Endometrium (tissue), 2 donors: ENCODE measurements at regions not wholly inside any gene's neighbourhood (a gene's known extent, or its start where the extent isn't known, plus 50 kb on each side); places are given as distances from the start of the nearest gene placed in this dataset.

ENCODE experiments used
- FAIRE-seq: peaks from 2 replicates; lab custom pipeline; 2012; peaks lifted over from hg19 to GRCh38; lab: Jason Lieb, UNC
- donor health status: control.
- donor health status: control.

GRCh38 chr6:101212640-101213039 lies 180.9 kb upstream of the GRIK2 start:
- no peak for FAIRE-seq

- FAIRE-seq = no peak
Observed at GRCh38 chr6:101222007-101222406, 171.5 kb upstream of the GRIK2 start.

DNA sequence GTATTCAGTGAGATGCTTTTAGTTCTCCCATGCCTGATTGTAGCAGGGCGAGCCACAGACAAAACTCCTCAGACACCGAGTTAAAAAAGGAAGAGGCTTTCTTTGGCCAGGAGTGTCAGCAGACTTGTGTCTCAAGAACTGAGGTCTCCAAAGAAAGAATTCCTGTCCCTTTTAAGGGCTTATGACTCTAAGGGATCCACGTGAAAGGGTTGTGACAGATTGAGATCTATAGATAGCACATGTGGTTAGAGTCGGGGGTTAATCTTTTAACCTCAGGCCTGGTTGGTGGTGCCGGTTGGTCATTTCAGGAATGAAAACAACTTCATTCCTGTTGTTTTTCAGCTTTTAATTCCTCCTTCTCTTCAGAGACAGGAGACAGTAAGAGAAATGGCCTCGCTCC lies 168.8 kb upstream of the GRIK2 start:
- FAIRE-seq = no peak

DNA sequence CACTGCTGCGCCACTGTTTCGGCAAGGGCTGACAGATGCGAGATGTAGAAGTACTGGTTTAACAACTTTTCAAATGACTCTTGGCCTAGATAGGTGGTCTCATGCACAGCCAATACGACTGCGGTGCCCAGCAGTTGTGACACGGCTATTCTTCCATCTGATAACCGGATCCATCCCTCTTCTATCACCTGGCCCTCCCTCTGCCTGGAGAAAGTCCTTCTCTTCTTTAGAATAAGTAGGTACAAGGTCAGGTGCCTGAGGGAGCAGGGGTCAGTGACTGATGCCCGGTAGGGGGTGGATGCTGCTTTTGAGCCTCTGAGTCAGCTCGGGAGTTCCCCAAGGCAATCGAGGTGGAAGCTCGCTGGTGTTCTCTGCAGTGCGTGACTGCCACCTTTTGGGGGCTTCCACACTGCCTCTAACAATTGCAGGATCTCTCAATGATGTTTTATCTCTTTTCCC lies 166.8 kb upstream of the GRIK2 start:
- no peak for FAIRE-seq

GRCh38 chr6:101230866-101231265 lies 162.6 kb upstream of the GRIK2 start:
- FAIRE-seq = no peak

- FAIRE-seq = no peak
Observed at GRCh38 chr6:101231606-101232235, 161.8 kb upstream of the GRIK2 start.

DNA sequence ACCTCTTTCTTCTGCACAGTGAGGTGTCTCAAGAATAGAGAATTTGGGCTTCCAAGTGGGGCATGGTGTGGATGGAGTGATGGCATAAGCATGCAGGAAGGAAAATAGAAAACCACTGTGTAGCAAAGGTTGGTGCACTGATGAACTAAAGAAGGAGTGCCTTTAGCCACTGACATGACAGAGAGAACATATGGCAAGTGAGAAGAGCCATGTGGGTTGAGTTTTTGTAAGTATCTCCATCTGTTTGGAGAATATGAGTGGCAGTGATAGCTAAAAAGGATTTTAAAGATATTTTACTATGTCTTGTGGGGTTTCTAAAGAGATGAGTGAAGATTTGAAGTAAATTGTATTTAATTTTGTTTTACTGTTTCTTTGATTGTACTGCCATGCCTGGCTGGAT lies 160.5 kb upstream of the GRIK2 start:
- no peak for FAIRE-seq

DNA sequence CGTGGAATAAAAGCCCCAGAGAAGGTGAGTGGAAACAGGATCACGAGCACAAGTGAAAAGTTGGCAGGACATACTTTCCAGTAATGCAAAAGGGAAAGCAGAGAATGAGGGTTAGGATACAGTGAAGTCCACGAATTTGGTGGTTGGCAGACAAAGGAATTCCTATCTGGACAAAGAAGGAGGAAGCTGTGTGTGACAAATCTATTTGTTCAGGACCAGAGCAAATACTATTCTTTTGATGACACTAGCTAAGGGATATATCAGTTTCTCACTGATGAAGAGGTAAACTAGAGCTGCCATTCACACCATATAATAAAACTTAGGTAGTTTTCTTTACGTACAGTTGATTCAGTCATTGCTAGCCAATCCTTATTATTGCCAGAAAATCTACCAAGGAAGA lies 156.8 kb upstream of the GRIK2 start:
- no peak for FAIRE-seq

DNA sequence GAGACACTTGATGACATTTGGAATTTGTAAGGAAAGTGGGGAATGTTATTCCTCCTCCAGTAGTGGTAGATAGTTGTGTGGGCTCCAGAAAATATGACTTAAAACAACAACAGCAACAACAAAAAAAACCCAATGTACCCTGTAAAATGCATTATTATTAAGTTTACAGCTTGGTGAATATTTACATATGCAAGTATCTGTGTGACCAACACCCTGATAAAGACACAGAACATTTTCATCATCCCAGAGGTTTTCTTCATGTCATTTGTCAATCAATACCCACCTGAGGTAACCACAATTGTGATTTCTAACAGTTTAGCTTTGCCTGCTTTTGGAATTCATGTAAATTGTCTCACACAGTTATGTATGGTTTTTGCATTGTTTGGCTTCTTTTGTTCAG lies 152.1 kb upstream of the GRIK2 start:
- no peak for FAIRE-seq

GRCh38 chr6:101249470-101249869 lies 144.0 kb upstream of the GRIK2 start:
- no peak for FAIRE-seq

DNA sequence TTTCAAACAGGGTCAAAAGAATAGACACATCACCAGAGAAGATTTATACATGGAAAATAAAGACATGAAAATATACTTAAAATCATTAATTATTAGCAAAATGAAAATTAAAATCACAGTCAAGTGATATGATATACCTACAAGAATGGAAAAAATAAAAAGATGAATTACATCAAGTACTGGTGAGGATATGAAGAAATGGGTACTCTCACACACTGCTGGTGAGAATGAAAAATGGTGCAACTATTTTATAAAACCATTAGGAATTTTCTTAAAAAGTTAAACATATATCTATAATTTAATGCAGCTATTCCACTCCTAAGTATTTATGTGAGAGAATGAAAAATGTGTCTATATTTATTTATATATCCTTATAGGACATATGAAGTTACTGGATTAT lies 136.3 kb upstream of the GRIK2 start:
- no peak for FAIRE-seq

DNA sequence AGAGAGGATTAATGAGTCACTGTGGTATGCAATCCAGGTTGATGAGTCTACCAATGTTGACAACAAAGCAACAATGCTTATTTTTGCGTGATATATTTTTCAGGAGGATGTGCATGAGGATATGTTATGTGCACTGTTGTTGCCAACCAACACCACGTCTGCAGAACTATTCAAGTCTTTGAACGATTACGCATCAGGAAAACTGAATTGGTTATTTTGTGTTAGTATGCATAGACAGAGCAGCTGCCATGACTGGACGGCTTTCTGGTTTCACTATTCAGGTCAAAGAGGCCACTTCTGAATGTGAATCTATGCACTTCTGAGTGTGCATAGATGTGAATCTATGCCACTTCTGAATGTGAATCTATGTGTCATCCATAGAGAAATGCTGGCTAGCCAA lies 134.0 kb upstream of the GRIK2 start:
- FAIRE-seq = no peak

DNA sequence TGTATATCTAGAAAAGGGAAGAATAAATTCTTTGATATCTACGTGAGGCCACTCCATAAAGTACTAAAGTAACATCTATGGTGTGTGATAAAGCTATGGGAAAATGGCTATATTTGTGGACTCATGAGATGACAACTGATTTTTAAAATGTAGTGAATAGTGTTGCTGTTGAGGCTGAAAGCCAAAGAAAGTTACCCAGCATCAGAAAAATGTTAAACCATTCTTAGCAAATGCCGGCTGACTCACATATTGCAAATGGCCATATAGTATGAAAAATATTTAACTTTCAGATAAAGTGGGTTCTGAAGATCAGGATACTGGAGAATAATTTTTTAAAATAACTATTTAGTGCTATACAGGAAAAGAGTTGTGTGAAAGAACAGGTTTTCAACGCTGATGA lies 129.9 kb upstream of the GRIK2 start:
- FAIRE-seq = no peak

DNA sequence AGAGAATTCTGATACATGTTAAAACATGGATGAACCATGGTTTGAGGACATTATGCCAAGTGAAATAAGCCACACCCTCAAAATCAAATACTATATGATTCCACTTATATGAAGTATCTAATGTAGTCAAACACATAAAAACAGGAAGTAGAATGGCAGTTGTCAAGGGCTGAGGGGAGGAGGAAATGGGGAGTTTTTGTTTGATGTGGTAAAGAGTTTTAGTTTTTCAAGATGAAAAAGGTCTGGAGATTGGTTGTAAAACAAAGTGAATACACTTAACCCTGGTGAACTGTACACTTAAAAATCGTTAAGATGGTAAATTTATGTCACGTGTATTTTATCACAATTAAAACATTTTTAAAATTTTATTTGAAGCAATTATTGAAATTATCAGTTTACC lies 127.4 kb upstream of the GRIK2 start:
- FAIRE-seq = no peak

DNA sequence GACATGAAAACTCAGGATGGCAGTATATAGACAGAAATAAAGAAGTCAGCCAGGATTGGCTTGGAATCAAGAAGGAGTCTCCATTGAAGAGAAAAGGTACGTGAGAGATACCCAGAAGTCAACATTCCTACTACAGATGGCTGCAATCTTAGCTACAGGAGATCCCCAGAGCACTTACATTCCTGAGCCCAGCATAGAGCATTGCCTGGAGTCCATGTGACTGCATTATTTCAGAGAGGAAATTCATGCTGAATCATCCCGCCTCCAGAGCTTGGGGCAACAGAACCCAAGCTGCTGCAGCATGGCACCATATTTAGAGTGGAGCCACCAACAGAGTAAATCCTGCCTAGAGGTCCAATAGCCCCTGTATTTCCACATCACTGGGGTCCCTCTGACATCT lies 125.0 kb upstream of the GRIK2 start:
- FAIRE-seq = no peak

GRCh38 chr6:101275251-101275650 lies 118.3 kb upstream of the GRIK2 start:
- no peak for FAIRE-seq

DNA sequence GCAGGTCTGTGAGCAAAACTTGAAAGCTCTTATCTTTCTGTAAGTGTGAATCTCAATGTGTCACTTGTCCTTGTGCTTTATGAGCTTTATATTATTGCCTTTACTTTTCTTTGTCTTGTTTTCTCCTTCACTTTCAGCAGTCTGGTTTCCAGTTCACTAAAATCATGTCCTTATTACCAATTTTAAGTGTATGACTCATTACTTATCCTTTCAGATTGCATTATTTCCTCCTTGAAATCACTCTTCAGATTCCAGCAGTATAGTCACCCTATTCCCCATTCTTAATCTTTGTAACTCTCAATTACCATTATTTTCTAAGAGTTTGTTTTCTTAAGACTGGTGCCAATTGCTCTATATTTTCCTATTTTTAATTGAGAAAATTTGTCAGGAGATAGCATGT lies 117.4 kb upstream of the GRIK2 start:
- no peak for FAIRE-seq

DNA sequence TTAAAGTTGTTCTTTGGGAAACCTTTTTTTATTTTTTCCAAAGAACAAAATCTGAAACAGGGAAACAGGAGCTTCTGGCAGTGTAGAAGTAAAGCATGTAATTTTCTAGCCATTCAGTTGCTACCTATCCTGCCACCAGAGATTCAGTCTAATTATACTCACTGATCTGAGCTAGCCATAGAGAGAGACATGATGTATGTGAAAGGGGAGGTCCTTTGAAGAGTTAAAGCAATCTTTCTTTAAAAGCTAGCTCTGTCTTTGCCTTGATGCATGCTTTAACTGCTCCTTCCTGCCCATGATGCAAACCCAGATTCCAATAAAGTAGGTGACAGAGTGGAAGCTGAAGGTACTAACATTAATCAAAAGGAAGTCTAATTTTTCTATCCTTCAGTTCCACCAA lies 114.1 kb upstream of the GRIK2 start:
- no peak for FAIRE-seq

- no peak for FAIRE-seq
Observed at GRCh38 chr6:101281266-101281665, 112.2 kb upstream of the GRIK2 start.

GRCh38 chr6:101284131-101284530 lies 109.4 kb upstream of the GRIK2 start:
- FAIRE-seq = no peak

- FAIRE-seq = no peak
Observed at GRCh38 chr6:101286146-101286545, 107.4 kb upstream of the GRIK2 start.

GRCh38 chr6:101290346-101290745 lies 103.2 kb upstream of the GRIK2 start:
- no peak for FAIRE-seq

- FAIRE-seq = no peak
Observed at GRCh38 chr6:101294051-101294638, 99.4 kb upstream of the GRIK2 start.

DNA sequence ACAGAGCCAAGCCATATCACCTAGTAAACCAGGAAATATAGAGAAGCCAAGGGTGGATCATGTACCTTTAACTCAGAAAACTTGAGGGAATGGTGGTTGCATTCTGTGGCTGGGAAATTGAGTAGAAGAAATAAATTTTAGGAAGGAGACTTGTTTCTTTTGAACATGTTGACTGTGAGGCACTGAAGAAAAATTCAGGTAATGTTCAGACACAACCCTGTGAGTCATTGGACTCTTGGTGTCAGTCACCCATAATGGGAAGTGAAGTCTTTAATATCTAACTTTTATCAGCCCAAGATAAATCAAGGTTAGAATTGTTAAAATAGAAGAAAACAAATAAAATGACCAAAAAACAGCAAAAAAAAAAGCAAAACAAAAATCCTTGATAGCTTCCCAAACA lies 98.8 kb upstream of the GRIK2 start:
- FAIRE-seq = no peak
